ENCODE measurements at regions not wholly inside any gene's neighbourhood (a gene's known extent, or its start where the extent isn't known, plus 50 kb on each side); places are given as distances from the start of the nearest gene placed in this dataset.

DNA sequence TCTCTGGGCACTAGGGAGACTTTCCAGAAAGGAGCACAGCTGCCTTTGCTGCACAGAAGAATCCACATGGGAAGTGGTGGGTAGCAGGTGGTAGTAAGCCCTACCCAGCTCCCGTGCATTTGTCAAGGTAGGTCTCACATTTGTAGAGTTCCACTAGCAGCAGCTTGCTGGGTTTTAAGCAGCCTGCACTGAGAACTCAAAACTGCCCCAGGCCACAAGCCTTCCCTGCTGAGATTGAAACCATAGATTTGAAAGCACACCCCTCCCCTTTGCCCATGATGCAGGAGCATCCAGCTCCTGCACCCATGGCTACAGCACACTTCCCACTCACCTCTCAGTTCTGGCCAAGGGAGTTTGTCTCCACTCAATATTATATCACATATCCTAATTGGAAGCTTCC lies 604.5 kb upstream of the STEAP1 start:
- TF ChIP-seq, protein P1, sequence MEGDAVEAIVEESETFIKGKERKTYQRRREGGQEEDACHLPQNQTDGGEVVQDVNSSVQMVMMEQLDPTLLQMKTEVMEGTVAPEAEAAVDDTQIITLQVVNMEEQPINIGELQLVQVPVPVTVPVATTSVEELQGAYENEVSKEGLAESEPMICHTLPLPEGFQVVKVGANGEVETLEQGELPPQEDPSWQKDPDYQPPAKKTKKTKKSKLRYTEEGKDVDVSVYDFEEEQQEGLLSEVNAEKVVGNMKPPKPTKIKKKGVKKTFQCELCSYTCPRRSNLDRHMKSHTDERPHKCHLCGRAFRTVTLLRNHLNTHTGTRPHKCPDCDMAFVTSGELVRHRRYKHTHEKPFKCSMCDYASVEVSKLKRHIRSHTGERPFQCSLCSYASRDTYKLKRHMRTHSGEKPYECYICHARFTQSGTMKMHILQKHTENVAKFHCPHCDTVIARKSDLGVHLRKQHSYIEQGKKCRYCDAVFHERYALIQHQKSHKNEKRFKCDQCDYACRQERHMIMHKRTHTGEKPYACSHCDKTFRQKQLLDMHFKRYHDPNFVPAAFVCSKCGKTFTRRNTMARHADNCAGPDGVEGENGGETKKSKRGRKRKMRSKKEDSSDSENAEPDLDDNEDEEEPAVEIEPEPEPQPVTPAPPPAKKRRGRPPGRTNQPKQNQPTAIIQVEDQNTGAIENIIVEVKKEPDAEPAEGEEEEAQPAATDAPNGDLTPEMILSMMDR (IDR thresholded peaks at IDR 0.05; ENCODE audit: extremely low read depth, insufficient read depth, missing control alignments), result no peak
- in situ Hi-C loops (cut with MboI; ENCODE audit: low pct_unique_long_range_greater_than_20kb, low sequenced_read_pairs, unreplicated experiment), result no loop called here
- no peak for DNase-seq (ENCODE audit: low spot score)

DNA sequence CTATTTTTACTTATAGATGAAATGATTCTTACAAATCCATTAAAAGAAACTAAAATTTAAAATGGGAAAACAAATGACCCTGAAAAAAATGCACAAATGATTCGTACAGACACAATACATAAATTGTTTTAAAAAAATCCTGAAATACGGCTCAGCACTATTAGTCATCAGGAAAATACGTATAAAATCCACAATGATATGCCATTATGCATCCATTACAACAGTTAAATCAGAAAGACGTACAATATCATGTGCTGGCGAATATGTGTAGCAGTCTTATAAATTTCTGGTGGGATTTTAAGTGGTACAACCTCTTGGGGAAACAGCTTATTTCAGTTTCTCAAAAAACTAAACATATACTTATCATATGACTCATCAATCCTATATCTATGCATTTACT lies 600.1 kb upstream of the STEAP1 start:
- no peak for DNase-seq (ENCODE audit: low spot score)
- in situ Hi-C loops (cut with MboI; ENCODE audit: low pct_unique_long_range_greater_than_20kb, low sequenced_read_pairs, unreplicated experiment), result no loop called here
- TF ChIP-seq, protein P1 (IDR thresholded peaks at IDR 0.05; ENCODE audit: extremely low read depth, insufficient read depth, missing control alignments), result no peak

DNA sequence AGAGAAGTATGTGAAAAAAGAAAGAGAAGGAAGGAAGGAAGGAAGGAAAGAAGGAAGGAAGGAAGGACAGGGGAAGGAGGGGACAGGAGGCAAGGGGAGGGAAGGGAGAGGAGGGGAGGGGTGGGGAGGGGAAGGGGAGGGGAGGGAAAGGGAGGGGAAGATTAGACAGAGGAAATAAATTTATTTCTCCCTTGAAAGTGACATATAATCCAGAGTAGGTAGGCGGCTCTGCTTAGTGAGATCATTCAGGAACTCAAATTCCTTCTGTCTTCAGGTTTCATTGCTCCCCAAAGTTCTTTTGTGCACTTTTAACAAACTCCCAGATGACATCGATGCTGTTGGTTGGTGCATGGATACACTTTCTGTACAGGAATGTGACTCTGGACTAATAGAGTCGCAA lies 594.7 kb upstream of the STEAP1 start:
- in situ Hi-C loops (cut with MboI; ENCODE audit: low pct_unique_long_range_greater_than_20kb, low sequenced_read_pairs, unreplicated experiment), result no loop called here
- no peak for DNase-seq (ENCODE audit: low spot score)
- TF ChIP-seq, protein P1 (IDR thresholded peaks at IDR 0.05; ENCODE audit: extremely low read depth, insufficient read depth, missing control alignments), result no peak

DNA sequence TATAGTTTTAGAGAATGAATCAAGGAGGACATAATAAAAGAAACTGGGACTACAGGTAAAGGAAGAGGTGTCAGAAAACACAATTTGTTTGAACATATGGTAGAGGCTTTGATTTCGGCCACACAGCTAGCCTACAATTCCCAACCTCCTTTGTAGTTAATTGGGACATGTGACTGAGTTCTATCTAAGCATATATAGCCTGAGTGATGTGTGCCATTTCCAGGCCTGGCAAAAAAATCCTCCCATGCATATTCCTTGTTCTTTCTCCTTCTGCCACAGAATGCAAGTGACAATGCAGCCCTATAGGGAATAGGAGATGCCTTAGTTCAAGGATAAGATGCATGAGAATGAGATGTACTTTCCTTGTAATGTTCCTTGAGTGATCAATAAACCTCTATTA lies 590.7 kb upstream of the STEAP1 start:
- in situ Hi-C loops (cut with MboI; ENCODE audit: low pct_unique_long_range_greater_than_20kb, low sequenced_read_pairs, unreplicated experiment), result no loop called here
- no peak for DNase-seq (ENCODE audit: low spot score)
- TF ChIP-seq, protein P1 (IDR thresholded peaks at IDR 0.05; ENCODE audit: extremely low read depth, insufficient read depth, missing control alignments), result no peak

DNA sequence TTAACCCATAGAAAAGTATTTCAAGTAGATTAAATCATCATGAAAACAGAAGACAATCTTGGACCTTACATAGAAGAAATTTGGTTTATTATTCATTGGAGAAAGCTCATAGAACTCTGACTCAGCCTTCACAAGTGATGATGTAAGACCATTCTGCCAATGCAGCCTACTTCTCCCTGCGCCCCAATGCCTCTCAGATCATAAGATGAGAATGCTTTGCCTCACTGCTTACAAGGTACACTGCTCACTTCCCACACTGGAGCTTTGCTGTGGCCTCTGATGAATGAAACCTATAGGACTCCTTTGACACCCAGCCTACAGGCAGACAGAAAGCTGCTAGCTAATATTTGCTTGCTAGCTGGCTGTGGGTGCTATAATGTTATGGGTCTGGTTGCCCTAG lies 569.4 kb upstream of the STEAP1 start:
- TF ChIP-seq, protein P1 (IDR thresholded peaks at IDR 0.05; ENCODE audit: extremely low read depth, insufficient read depth, missing control alignments), result no peak
- DNase-seq (ENCODE audit: low spot score), result no peak
- in situ Hi-C loops (cut with MboI; ENCODE audit: low pct_unique_long_range_greater_than_20kb, low sequenced_read_pairs, unreplicated experiment), result no loop called here

DNA sequence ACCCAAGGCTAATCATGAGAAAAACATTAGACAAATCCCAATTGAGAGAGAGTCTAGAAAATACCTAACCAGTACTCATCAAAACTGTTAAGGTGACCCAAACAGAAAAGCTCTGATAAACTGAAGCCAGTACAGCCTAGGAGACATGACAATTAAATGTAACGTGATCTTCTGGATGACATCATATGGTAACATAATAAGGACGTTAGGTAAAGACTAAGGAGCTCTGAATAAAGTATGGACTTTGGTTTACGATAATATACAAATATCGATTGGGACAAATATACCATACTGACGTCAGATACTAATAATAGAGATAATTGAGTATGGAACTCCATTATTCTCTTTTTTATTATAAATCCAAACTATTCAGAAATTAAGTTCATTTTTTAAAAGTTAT lies 561.1 kb upstream of the STEAP1 start:
- TF ChIP-seq, protein P1 (IDR thresholded peaks at IDR 0.05; ENCODE audit: extremely low read depth, insufficient read depth, missing control alignments), result no peak
- in situ Hi-C loops (cut with MboI; ENCODE audit: low pct_unique_long_range_greater_than_20kb, low sequenced_read_pairs, unreplicated experiment), result no loop called here

DNA sequence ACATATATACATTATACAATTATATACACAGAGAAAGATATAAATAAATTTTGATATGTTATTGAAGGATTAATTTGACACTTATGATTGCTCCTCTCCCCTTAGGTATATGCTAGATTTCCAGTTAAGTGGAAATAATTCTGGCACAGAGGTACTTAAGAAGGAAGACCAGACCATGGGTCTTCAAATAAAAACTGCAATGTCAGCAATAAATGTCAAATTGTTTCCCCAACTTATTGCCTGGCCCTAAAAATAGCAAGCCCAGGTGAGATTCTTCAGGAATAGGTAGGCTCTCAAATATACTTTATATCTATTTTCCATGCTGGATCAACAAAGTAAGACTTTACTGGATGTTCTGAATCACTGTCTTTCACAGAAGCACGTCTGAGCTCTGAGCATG lies 551.3 kb upstream of the STEAP1 start:
- DNase-seq (ENCODE audit: low spot score), result no peak
- TF ChIP-seq, protein P1 (IDR thresholded peaks at IDR 0.05; ENCODE audit: extremely low read depth, insufficient read depth, missing control alignments), result no peak
- in situ Hi-C loops (cut with MboI; ENCODE audit: low pct_unique_long_range_greater_than_20kb, low sequenced_read_pairs, unreplicated experiment), result no loop called here

More for the DNA sequence above, 561.1 kb upstream of the STEAP1 start:
- DNase-seq (ENCODE audit: low spot score), result no peak
